ENCODE measurements at regions not wholly inside any gene's neighbourhood (a gene's known extent, or its start where the extent isn't known, plus 50 kb on each side); places are given as distances from the start of the nearest gene placed in this dataset.

- no peak for TF ChIP-seq CTCF (IDR thresholded peaks at IDR 0.05)
- no peak for TF ChIP-seq POLR2A (IDR thresholded peaks at IDR 0.05)
- no peak for TF ChIP-seq POLR2AphosphoS5 (IDR thresholded peaks at IDR 0.05; ENCODE audit: insufficient read depth in 1 of 2, low read depth in 1 of 2)
Measured at GRCh38 chr14:82854901-82855300, 1321.2 kb upstream of the SEL1L start.

Data from vagina (tissue), 2 donors.